GM12878 (cell line): ENCODE measurements at regions not wholly inside any gene's neighbourhood (a gene's known extent, or its start where the extent isn't known, plus 50 kb on each side); places are given as distances from the start of the nearest gene placed in this dataset.

Experiments used
- ATAC-seq: fragments of 200-7000 bp; cut with Tn5 transposase; 3 replicates; pipeline ENCODE4 v1.9.1; 2020; ENCODE audit warnings: mild to moderate bottlenecking, moderate library complexity
- BruUV-seq: library from RNA; stranded (reverse); fragments of 400-500 nt; replicated peaks from 2 replicates; lab custom pipeline; 2021; lab: Mats Ljungman, UMichigan
- CTCF ChIA-PET: fragments of 300-600 bp; sonication (Branson Sonifier 250); formaldehyde crosslinking; extraction: SDS; loops from one replicate; lab custom pipeline; 2021; ENCODE audit warnings: inconsistent platforms; lab: Yijun Ruan, JAX
- POLR2A ChIA-PET: fragments of 350-600 bp; formaldehyde crosslinking; extraction: SDS; loops from one replicate; lab custom pipeline; 2021; ENCODE audit warnings: inconsistent platforms; lab: Charles Lee
- RAD21 ChIA-PET: fragments of 300-600 bp; sonication (Branson Sonifier 250); formaldehyde crosslinking; loops from one replicate; lab custom pipeline; 2023; ENCODE audit warnings: antibody characterized with exemption; ENCODE audit not compliant: unreplicated experiment; lab: Charles Lee
- SMC1A ChIA-PET: fragments of 300-600 bp; sonication (Branson Sonifier 250); formaldehyde crosslinking; loops from one replicate; lab custom pipeline; 2023; ENCODE audit not compliant: unreplicated experiment, uncharacterized antibody; lab: Charles Lee
- DNase-seq: peaks from one replicate; pipeline ENCODE4 v3.0.0-alpha.2; 2011; ENCODE audit warnings: low read depth, low spot score
- FAIRE-seq: peaks from 3 replicates; lab custom pipeline; 2011; peaks lifted over from hg19 to GRCh38; lab: Jason Lieb, UNC
- H2AFZ ChIP-seq: 2 replicates; pipeline ENCODE4 v1.6.0; 2011; ENCODE audit warnings: low read depth, low read length, control low read depth; ENCODE audit not compliant: control insufficient read depth
- H3K27ac ChIP-seq: 2 replicates; pipeline ENCODE4 v1.5.1; 2011; ENCODE audit warnings: control low read depth; ENCODE audit not compliant: control insufficient read depth, insufficient read depth
- H3K27me3 ChIP-seq, 2 experiments: replicated peaks in 1 of 2; 2 replicates each; pipeline versions ENCODE4 v1.6.0 to v1.6.1; 2011; ENCODE audit warnings: low read length in 1 of 2; ENCODE audit not compliant: control insufficient read depth in 2 of 2, insufficient read depth in 2 of 2
- H3K36me3 ChIP-seq, 2 experiments: 2 replicates each; pipeline ENCODE4 v1.5.1; 2011; ENCODE audit warnings: low read length in 1 of 2; ENCODE audit not compliant: control insufficient read depth in 2 of 2, insufficient read depth in 2 of 2
- H3K4me1 ChIP-seq: 2 replicates; pipeline ENCODE4 v1.6.1; 2011; ENCODE audit warnings: mild to moderate bottlenecking, low read length, moderate library complexity, mixed read lengths; ENCODE audit not compliant: control insufficient read depth, insufficient read depth
- H3K4me2 ChIP-seq: 2 replicates; pipeline ENCODE4 v1.6.0; 2011; ENCODE audit warnings: control low read depth; ENCODE audit not compliant: control insufficient read depth, insufficient read depth
- H3K4me3 ChIP-seq: fragments of 200-600 bp; sonication (generic); 2 replicates; pipeline ENCODE4 v1.5.1; 2016
- H3K79me2 ChIP-seq: 2 replicates; pipeline ENCODE4 v1.6.0; 2011; ENCODE audit warnings: low read length; ENCODE audit not compliant: control insufficient read depth, insufficient read depth
- H3K9ac ChIP-seq: 2 replicates; pipeline ENCODE4 v1.8.0; 2011; ENCODE audit warnings: low read length, control low read depth, mixed read lengths; ENCODE audit not compliant: control insufficient read depth, insufficient read depth
- H3K9me3 ChIP-seq: replicated peaks from 3 replicates; pipeline ENCODE4 v1.5.1; 2011; ENCODE audit warnings: mild to moderate bottlenecking, low read length; ENCODE audit not compliant: control insufficient read depth, insufficient read depth
- H4K20me1 ChIP-seq: 2 replicates; pipeline ENCODE4 v1.6.0; 2011; ENCODE audit not compliant: control insufficient read depth, insufficient read depth
- ASH2L ChIP-seq: fragments of 300-600, 200-600 bp; sonication (generic); IDR thresholded peaks from 2 replicates; pipeline ENCODE4 v1.6.1; 2017; ENCODE audit warnings: low read depth, mild to moderate bottlenecking, borderline replicate concordance
- FOS ChIP-seq: IDR thresholded peaks from 3 replicates; pipeline ENCODE4 v1.6.1; 2011; ENCODE audit warnings: borderline replicate concordance; ENCODE audit not compliant: insufficient read length; ENCODE audit errors: extremely low read depth
- IRF4 ChIP-seq: IDR thresholded peaks from 2 replicates; pipeline ENCODE4 v1.6.1; 2011; ENCODE audit warnings: low read depth, low read length
- POU2F2 ChIP-seq: IDR thresholded peaks from 3 replicates; pipeline ENCODE4 v1.6.1; 2011; ENCODE audit warnings: low read depth, mild to moderate bottlenecking, low read length, borderline replicate concordance
- ZBTB40 ChIP-seq: fragments of 450-650 bp; IDR thresholded peaks from 2 replicates; pipeline ENCODE4 v1.6.1; 2016; ENCODE audit warnings: mild to moderate bottlenecking, moderate library complexity, borderline replicate concordance
- WGBS: methylation state at CpG from one replicate; pipeline ENCODE4 v1.1.6; 2016; ENCODE audit warnings: low lambda C conversion rate; ENCODE audit not compliant: insufficient replicate concordance, insufficient coverage; ENCODE audit errors: missing lambda C conversion rate; 5-methylcytosine and 5-hydroxymethylcytosine counted together
- in situ Hi-C: fragments of 300-500 bp; cut with MboI; formaldehyde crosslinking; loops from 9 replicates; pipeline ENCODE4 v1.14.3; 2018; ENCODE audit warnings: mixed read lengths
- intact Hi-C: fragments of 100-400 bp; cut with micrococcal nuclease; formaldehyde crosslinking; loops from one replicate; pipeline ENCODE4 v1.14.2; 2022; ENCODE audit not compliant: unreplicated experiment
- TF ChIP-seq, protein P1 (sequence below): IDR thresholded peaks from 2 replicates; pipeline ENCODE4 v1.6.1; 2012; ENCODE audit warnings: mild to moderate bottlenecking, low read depth, low read length

DNA sequence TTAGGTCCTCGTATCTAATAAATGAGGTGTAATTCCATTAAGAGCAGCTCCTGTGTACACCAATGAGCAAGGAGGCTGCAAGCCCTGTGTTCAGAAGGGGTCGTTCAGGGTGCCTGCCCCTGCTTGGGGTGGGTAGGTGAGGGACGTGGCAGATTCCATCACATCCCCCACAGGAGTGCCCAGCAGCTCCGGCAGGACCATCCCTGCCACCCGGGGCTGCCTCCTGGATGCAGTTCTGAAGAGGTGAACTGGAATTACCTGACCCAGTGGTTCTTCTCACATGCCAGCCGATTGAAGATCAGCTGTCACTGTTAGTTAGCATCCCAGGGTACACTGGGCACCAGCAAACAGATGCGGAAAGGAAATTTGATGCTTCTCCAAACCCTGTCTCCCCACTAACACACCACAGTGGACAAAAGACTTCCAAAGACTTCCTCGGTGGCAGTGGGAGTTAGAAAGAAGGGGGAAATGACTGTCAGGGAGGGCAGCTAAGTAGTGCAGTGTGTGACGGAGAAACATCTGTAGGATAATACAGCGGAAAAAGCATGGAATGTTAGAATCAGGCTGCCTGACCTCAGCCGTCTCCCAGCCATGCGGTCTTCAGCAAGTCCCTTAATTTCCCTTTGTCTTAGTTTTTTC, 313.6 kb upstream of the ZMIZ1 start:
- Histone ChIP-seq H3K27ac (no peak overlapping the region), H3K4me1 (no peaks in the 10 kb centered on the region), H3K27me3 (peaks cover 3 to 5% of the 10 kb centered on the region in 2 experiments; a peak in 3 of 4 replicates), H3K9ac (no peak overlapping the region), H3K36me3 (no peaks in the 10 kb centered on the region), H3K4me2 (no peak overlapping the region), H3K9me3 (no peaks in the 10 kb centered on the region), H2AFZ (no peak overlapping the region), H3K79me2 (no peaks in the 10 kb centered on the region), H4K20me1 (no peaks in the 10 kb centered on the region), H3K4me3 (no peak overlapping the region)
- ATAC-seq, result no peak
- no peak for DNase-seq
- intact Hi-C loops, result no loop called here
- no peak for FAIRE-seq
- no TSS peak for BruUV-seq
- TF ChIP-seq FOS (no peak), ASH2L (no peak), IRF4 (no peak)
- ChIA-PET POLR2A (no interaction called here), SMC1A (no interaction called here), RAD21 (no interaction called here), CTCF (no interaction called here)
- in situ Hi-C loops, result no loop called here
- 20% methylated on average over 12 of the region's 12 CpGs for WGBS

DNA sequence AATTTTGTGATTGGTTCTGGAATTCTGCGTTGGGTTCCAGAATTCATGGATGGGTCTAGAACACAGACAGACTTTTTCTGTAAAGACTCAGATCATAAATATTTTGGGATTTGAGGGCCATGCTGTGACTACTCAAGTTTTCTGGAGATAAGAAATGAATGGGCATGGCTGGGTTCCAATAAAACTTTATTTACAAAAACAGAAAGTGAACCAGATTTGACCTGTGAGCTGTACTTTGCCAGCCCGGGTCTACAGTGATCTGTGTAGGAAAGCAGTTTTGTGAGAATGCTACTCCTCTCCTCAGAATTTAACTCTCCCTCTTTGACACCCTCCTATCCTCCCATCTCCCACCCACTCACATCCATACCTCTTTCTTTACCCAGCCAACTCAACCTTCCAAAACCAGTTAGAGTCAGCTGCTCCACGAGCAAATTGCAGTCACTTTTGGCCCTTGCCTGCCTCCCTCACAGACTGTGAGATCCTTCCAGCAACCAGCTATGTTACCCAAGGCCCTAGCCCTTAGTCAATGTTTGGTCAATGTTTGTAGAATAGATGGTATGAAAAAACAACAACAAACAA, 312.8 kb upstream of the ZMIZ1 start:
- no peak for ATAC-seq
- Histone ChIP-seq H3K4me1 (no peaks in the 10 kb centered on the region), H3K4me2 (no peak overlapping the region), H3K79me2 (no peaks in the 10 kb centered on the region), H4K20me1 (no peaks in the 10 kb centered on the region), H3K27me3 (peaks cover 3 to 5% of the 10 kb centered on the region in 2 experiments; a peak in 3 of 4 replicates), H3K36me3 (no peaks in the 10 kb centered on the region), H2AFZ (no peak overlapping the region), H3K9me3 (no peaks in the 10 kb centered on the region), H3K4me3 (no peak overlapping the region), H3K27ac (no peak overlapping the region), H3K9ac (no peak overlapping the region)
- POLR2A ChIA-PET, result no interaction called here
- SMC1A ChIA-PET, result no interaction called here
- CTCF ChIA-PET, result no interaction called here
- no peak for DNase-seq
- WGBS, result 30% methylated on average over 3 of the region's 3 CpGs
- no peak for FAIRE-seq
- TF ChIP-seq, protein P1, sequence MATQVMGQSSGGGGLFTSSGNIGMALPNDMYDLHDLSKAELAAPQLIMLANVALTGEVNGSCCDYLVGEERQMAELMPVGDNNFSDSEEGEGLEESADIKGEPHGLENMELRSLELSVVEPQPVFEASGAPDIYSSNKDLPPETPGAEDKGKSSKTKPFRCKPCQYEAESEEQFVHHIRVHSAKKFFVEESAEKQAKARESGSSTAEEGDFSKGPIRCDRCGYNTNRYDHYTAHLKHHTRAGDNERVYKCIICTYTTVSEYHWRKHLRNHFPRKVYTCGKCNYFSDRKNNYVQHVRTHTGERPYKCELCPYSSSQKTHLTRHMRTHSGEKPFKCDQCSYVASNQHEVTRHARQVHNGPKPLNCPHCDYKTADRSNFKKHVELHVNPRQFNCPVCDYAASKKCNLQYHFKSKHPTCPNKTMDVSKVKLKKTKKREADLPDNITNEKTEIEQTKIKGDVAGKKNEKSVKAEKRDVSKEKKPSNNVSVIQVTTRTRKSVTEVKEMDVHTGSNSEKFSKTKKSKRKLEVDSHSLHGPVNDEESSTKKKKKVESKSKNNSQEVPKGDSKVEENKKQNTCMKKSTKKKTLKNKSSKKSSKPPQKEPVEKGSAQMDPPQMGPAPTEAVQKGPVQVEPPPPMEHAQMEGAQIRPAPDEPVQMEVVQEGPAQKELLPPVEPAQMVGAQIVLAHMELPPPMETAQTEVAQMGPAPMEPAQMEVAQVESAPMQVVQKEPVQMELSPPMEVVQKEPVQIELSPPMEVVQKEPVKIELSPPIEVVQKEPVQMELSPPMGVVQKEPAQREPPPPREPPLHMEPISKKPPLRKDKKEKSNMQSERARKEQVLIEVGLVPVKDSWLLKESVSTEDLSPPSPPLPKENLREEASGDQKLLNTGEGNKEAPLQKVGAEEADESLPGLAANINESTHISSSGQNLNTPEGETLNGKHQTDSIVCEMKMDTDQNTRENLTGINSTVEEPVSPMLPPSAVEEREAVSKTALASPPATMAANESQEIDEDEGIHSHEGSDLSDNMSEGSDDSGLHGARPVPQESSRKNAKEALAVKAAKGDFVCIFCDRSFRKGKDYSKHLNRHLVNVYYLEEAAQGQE, result no peak
- 0 out of 2 replicates have a peak, but pooled peaks have one; percentile 36 for TF ChIP-seq ZBTB40
- no peak for TF ChIP-seq POU2F2
- RAD21 ChIA-PET, result no interaction called here
- intact Hi-C loops, result no loop called here
- in situ Hi-C loops, result no loop called here
- BruUV-seq, result no TSS peak
